HG03175 (cell line): ENCODE measurements at regions not wholly inside any gene's neighbourhood (a gene's known extent, or its start where the extent isn't known, plus 50 kb on each side); places are given as distances from the start of the nearest gene placed in this dataset.
"Not testable (repeated sequence)": the region's sequence is repeated elsewhere in the genome, so short reads cannot be mapped to it uniquely, and the experiment has no call there.

ENCODE experiments used
- ATAC-seq: cut with Tn5 transposase; IDR thresholded peaks from one replicate; pipeline ENCODE4 v1.9.1; 2021; ENCODE audit warnings: mild to moderate bottlenecking, moderate library complexity; ENCODE audit not compliant: unreplicated experiment

DNA sequence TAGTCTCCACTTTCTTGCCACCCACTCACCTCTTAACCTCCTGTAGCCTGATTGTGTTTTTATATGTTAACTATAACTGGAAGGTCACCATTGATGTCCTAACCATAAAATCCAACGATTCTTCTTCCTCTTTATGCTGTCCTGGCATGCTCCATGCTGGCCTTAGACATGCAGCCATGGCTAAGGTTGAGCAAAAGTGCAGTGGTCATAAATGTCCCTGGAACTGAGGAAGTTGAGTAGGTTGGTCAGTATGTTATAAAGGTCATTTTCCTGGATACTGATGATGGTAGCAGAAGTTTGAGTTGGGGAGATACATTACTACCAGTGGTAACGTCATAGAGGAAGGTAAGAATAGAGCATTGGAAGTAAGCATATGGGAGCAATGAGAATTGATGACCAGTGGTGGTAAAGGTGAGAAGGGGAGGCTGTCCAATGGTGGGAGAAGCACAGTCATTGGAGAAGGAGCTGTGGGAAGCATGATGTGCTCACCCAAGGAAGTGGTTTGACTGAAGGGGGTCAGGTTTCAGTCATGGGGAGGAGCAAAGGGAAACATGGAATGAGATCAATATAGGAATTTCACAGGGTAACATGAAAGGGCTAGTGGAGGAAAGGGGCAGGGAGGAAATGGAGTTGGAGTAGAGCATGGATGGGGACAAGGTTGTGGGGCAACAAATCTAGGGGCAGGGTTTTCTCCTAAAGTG is 240.8 kb downstream of the DACT1 start:
- ATAC-seq, result no peak

GRCh38 chr14:58881433-58881832 is 243.7 kb downstream of the DACT1 start:
- ATAC-seq, result no peak

GRCh38 chr14:58882577-58883018 is 244.8 kb downstream of the DACT1 start:
- ATAC-seq, result no peak

GRCh38 chr14:58884442-58884841 is 246.7 kb downstream of the DACT1 start:
- ATAC-seq, result no peak

- ATAC-seq, result no peak
These were observed 250.2 kb downstream of the DACT1 start for GRCh38 chr14:58887931-58888330.

GRCh38 chr14:58898655-58899316 is 261.0 kb downstream of the DACT1 start:
- no peak for ATAC-seq

DNA sequence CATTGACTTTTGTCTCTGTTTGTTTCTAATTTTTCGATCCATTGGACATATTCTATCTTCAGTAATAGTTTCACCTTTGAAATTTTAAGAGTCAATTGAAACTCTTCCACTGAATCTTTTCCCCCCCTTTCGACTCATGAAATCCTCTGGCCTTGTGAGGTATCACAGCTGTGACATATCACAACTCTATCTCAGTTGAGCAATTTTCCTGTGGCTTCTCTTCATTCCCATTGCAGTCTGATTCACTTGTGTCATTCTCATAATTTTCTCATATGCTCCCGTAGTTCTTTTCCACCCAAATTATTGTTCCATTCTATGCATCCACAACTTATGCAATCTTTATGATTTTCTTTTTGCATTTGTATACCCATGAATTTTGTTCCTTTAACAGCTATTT is 261.6 kb downstream of the DACT1 start:
- ATAC-seq, result no peak

- no peak for ATAC-seq
These were observed 264.1 kb downstream of the DACT1 start for GRCh38 chr14:58901826-58902225.

DNA sequence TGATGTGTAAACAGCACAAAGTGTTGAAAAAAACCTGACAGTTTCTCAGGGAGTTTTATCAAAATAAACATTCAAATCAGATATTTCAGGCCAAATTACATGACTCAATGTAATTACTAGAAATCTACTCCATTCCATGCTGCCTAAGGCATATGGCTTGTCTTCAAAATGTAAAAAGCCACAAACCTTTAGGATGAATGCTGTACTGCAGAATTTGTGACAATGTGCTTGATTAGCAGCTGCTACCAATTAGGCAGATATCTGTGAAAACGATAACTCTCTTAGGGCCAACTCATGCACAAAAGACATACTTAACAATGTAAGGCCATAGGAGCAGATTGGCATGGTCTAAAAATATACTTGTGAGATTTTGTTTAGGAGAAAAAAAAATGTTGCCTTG is 267.0 kb downstream of the DACT1 start:
- ATAC-seq, result no peak

- no peak for ATAC-seq
These were observed 270.0 kb downstream of the DACT1 start for GRCh38 chr14:58907803-58908202.

GRCh38 chr14:58912287-58912686 is 274.5 kb downstream of the DACT1 start:
- no peak for ATAC-seq

GRCh38 chr14:58912799-58913432 is 275.2 kb downstream of the DACT1 start:
- ATAC-seq, result no peak

- no peak for ATAC-seq
These were observed 274.1 kb upstream of the DAAM1 start for GRCh38 chr14:58914279-58914855.

GRCh38 chr14:58915646-58916045 is 272.8 kb upstream of the DAAM1 start:
- ATAC-seq, result no peak

GRCh38 chr14:58918066-58918738 is 270.3 kb upstream of the DAAM1 start:
- no peak for ATAC-seq

- ATAC-seq, result no peak
These were observed 269.2 kb upstream of the DAAM1 start for GRCh38 chr14:58919217-58919616.

DNA sequence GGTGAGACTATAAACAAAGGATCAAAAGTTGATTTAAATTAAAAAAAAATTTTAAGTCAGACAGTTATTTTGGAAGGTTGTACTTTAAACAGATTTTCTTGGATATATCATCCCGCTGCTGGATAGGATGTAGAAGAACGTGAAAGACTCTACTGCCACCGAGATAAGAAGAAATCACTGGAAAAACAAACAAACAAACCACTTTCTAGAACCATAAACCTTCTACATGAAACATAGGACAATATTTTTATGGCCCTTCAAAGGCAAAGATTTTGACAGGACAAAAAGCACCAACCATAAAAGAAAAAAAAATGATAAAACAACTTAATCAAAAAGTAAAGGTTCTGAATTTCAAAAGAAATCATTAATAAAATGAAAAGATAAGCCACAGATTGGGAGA is 268.2 kb upstream of the DAAM1 start:
- no peak for ATAC-seq

DNA sequence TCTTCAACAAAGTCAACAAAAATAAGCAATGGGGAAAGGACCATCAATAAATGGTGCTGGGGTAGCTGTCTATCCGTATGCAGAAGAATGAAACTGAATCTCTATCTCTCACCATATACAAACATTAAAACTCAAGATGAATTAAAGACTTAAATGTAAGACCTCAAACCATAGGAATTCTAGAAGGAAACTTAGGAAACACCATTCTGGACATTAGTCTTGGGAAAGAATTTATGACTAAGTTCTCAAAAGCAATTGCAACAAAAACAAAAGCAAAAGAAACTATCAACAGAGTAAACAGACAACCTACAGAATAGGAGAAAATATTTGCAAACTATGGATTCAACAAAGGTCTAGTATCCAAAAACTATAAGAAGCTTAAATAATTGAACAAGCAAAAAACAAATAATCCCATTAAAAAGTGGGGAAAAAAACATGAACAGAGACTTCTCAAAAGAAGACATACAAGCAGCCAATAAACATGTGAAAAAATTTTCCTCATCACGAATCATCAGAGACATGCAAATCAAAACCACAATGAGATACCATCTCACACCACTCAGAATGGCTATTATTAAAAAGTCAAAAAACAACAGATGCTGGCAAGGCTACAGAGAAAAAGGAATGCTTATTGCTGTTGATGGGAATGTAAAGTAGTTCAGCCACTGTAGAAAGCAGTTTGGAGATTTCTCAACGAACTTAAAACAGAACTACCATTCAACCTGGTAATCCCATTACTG is 266.1 kb upstream of the DAAM1 start:
- ATAC-seq, result not testable (repeated sequence)

DNA sequence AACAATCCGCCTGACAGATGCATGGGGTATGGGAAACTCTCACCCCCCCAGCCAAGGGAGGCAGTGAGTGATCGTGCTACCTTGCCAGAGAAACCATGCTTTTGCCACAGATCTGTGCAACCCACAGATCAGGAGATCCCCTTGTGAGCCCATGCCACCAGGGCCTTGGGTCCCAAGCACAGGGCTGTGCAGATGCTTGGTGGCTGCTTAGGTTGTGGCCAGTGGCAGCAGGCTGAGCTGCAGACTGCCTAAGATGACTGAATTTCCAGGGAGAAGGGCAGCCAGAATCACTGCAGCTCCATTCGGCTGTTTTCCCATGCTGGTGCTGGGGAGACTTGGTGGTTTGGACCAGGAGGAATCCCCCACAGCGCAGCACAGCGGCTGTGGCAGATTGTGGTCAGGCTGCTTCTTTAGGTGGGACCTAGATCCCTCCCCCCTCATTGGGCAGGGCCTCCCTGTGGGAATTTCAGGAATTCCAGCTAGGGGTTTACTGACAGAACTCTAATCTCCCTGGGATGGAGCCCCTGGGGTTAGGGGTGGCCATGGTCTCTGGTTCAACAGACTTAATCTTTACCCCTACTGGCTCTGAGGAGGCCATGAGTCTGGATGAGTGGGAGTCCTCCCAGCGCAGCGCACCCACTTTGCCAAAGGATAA is 264.6 kb upstream of the DAAM1 start:
- no peak for ATAC-seq

GRCh38 chr14:58941629-58942028 is 246.8 kb upstream of the DAAM1 start:
- no peak for ATAC-seq
